ENCODE measurements at regions not wholly inside any gene's neighbourhood (a gene's known extent, or its start where the extent isn't known, plus 50 kb on each side); places are given as distances from the start of the nearest gene placed in this dataset.

GRCh38 chr18:40041951-40042350 is 1913.1 kb upstream of the PIK3C3 start:
- intact Hi-C loops (cut with DNase I) = no loop called here
- H3K27ac ChIP-seq = no peak overlapping the region
- no peak overlapping the region for H3K4me3 ChIP-seq
- H3K36me3 ChIP-seq = no peaks in the 10 kb centered on the region
- H3K9me3 ChIP-seq = no peaks in the 10 kb centered on the region
- DNase-seq = no peak
- TF ChIP-seq POLR2AphosphoS5 (IDR thresholded peaks at IDR 0.05) = no peak
- no peak for TF ChIP-seq EP300 (IDR thresholded peaks at IDR 0.05)
- TF ChIP-seq CTCF (IDR thresholded peaks at IDR 0.05) = no peak
- TF ChIP-seq POLR2A (IDR thresholded peaks at IDR 0.05) = no peak
- H3K4me1 ChIP-seq = no peaks in the 10 kb centered on the region
- no peaks in the 10 kb centered on the region for H3K27me3 ChIP-seq
- WGBS, 2 donors = 51 to 58% methylated on average over 8 of the region's 8 CpGs

- Histone ChIP-seq H3K9me3 (no peaks in the 10 kb centered on the region), H3K4me3 (no peak overlapping the region), H3K27me3 (no peaks in the 10 kb centered on the region), H3K4me1 (no peaks in the 10 kb centered on the region), H3K36me3 (no peaks in the 10 kb centered on the region), H3K27ac (no peak overlapping the region)
- WGBS, 2 donors = 68 to 84% methylated on average over 4 of the region's 4 CpGs
- no peak for DNase-seq
- no peak for TF ChIP-seq POLR2AphosphoS5 (IDR thresholded peaks at IDR 0.05)
- TF ChIP-seq CTCF (IDR thresholded peaks at IDR 0.05) = no peak
- no peak for TF ChIP-seq POLR2A (IDR thresholded peaks at IDR 0.05)
- TF ChIP-seq EP300 (IDR thresholded peaks at IDR 0.05) = no peak
- intact Hi-C loops (cut with DNase I) = no loop called here
Measured at GRCh38 chr18:40040574-40040973, 1914.5 kb upstream of the PIK3C3 start.

GRCh38 chr18:40037356-40037755 is 1917.7 kb upstream of the PIK3C3 start:
- no peak for DNase-seq
- Histone ChIP-seq H3K4me3 (no peak overlapping the region), H3K27ac (no peak overlapping the region), H3K27me3 (no peaks in the 10 kb centered on the region), H3K36me3 (no peaks in the 10 kb centered on the region), H3K9me3 (no peaks in the 10 kb centered on the region), H3K4me1 (no peaks in the 10 kb centered on the region)
- TF ChIP-seq CTCF (IDR thresholded peaks at IDR 0.05) = no peak
- no peak for TF ChIP-seq POLR2A (IDR thresholded peaks at IDR 0.05)
- TF ChIP-seq POLR2AphosphoS5 (IDR thresholded peaks at IDR 0.05) = no peak
- TF ChIP-seq EP300 (IDR thresholded peaks at IDR 0.05) = no peak
- intact Hi-C loops (cut with DNase I) = no loop called here
- WGBS, 2 donors = 84 to 91% methylated on average over 6 of the region's 6 CpGs

DNA sequence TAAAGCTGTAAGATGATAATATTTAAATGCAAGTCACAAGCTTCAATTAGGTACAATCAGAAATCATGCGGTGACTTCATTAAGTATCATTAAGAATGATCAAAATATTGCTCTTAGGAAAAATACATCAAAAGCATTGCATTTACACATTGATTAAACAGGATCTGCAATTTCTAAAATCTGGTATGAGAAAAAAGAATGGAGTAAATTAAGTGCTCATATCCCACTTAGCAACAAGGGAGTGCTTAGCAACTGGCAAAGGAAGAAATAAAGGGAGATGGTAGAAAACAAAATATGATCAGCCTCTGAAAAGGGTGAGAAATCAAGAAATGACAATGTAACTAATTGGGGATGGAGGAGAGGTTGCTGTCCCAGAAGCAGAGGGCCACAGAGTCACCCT is 1918.2 kb upstream of the PIK3C3 start:
- Histone ChIP-seq H3K36me3 (no peaks in the 10 kb centered on the region), H3K4me3 (no peak overlapping the region), H3K27ac (no peak overlapping the region), H3K9me3 (no peaks in the 10 kb centered on the region), H3K4me1 (peaks cover 0 to 1% (median 0%) of the 10 kb centered on the region in 4 donors), H3K27me3 (no peaks in the 10 kb centered on the region)
- DNase-seq = no peak
- intact Hi-C loops (cut with DNase I) = no loop called here
- no peak for TF ChIP-seq CTCF (IDR thresholded peaks at IDR 0.05)
- TF ChIP-seq POLR2A (IDR thresholded peaks at IDR 0.05) = no peak
- no peak for TF ChIP-seq EP300 (IDR thresholded peaks at IDR 0.05)
- TF ChIP-seq POLR2AphosphoS5 (IDR thresholded peaks at IDR 0.05) = no peak
- 91 to 94% methylated on average over 1 of the region's 1 CpG for WGBS, 2 donors

DNA sequence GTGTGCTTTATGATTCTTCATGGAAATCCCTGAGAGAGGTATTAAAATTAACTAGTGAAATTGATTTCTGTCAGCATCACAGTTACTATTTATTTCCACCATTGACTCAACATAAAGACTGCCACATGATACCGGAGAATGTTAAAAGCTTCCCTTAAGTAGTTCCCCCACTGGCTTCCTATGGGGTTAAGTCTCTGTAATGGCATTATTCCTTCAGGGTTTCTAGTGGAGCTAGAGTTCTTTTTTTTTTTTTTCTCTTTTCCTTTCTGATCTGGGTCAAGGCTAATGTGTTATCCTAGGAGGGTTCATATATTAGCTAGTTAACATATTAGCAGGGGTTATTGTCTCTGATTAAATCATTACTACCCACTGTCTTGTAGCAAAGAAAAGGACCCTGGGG is 1919.1 kb upstream of the PIK3C3 start:
- no peak for DNase-seq

More for the DNA sequence above, 1919.1 kb upstream of the PIK3C3 start:
- Histone ChIP-seq H3K36me3 (no peaks in the 10 kb centered on the region), H3K9me3 (no peaks in the 10 kb centered on the region), H3K4me1 (peaks cover 0 to 4% (median 0%) of the 10 kb centered on the region in 4 donors), H3K4me3 (no peak overlapping the region), H3K27me3 (no peaks in the 10 kb centered on the region), H3K27ac (no peak overlapping the region)
- no peak for TF ChIP-seq CTCF (IDR thresholded peaks at IDR 0.05)
- TF ChIP-seq POLR2AphosphoS5 (IDR thresholded peaks at IDR 0.05) = no peak
- TF ChIP-seq POLR2A (IDR thresholded peaks at IDR 0.05) = no peak
- no peak for TF ChIP-seq EP300 (IDR thresholded peaks at IDR 0.05)
- intact Hi-C loops (cut with DNase I) = no loop called here
- WGBS, 2 donors = 92 to 98% methylated on average over 1 of the region's 1 CpG

Measured in sigmoid colon (tissue), 6 donors.